Mucosa of descending colon (tissue), 3 donors: ENCODE measurements at regions not wholly inside any gene's neighbourhood (a gene's known extent, or its start where the extent isn't known, plus 50 kb on each side); places are given as distances from the start of the nearest gene placed in this dataset.

Experiments used
- ATAC-seq: fragments of 200-7000 bp; cut with Tn5 transposase; one replicate; pipeline ENCODE4 v1.9.1; 2020; ENCODE audit warnings: mild to moderate bottlenecking, moderate library complexity
- DNase-seq, 3 donors: peaks; one replicate each; pipeline ENCODE4 v3.0.0-alpha.2; 2020
- H3K36me3 ChIP-seq: fragments of 200-600 bp; one replicate; pipeline ENCODE4 v1.8.0; 2021; ENCODE audit warnings: low read depth, mild to moderate bottlenecking
- H3K4me1 ChIP-seq: fragments of 200-600 bp; one replicate; pipeline ENCODE4 v1.8.0; 2021; ENCODE audit warnings: low read depth, mild to moderate bottlenecking
- H3K4me3 ChIP-seq: fragments of 200-600 bp; one replicate; pipeline ENCODE4 v1.8.0; 2021; ENCODE audit warnings: mild to moderate bottlenecking
- H3K9me3 ChIP-seq: fragments of 200-600 bp; one replicate; pipeline ENCODE4 v1.8.0; 2021; ENCODE audit warnings: mild to moderate bottlenecking
- intact Hi-C, 2 donors: fragments of 100-400 bp; cut with DNase I in 1 of 2; cut with micrococcal nuclease in 1 of 2; formaldehyde crosslinking; loops; one replicate each; pipeline versions ENCODE4 v1.11.0 to v1.11.1; 2022; cut with DNase I, micrococcal nuclease
- TF ChIP-seq, protein P1 (sequence below): fragments of 200-600 bp; IDR thresholded peaks from one replicate; pipeline ENCODE4 v1.8.0; 2022; ENCODE audit warnings: antibody characterized with exemption, mild to moderate bottlenecking
- donor health status: DM: no; HTN: no; CAD: no; lungs with moderate emphysema.
- donor health status: DM: no; HTN: no; CAD: no.
- donor health status: DM: no; HTN: yes; CAD: no.

DNA sequence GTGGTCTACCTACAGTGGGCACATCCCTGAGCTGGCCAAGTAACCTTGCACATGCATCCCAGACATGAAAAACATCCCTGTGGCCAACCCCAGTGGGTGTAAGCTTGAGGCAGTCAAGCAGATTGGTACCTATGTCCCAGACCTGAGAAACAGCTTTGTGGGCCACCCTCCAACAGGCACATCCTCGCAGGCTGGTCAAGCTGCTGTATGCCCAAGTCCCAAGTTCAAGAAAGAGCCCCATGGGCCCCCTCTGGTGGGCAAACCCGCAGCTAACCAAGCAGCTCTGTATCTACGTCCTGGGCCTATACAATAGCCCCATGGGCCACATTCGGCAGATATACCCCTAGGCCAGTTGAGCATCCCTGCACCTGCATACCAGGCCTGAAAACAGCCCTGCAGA lies 186.3 kb upstream of the GPR149 start:
- H3K9me3 ChIP-seq: no peaks in the 10 kb centered on the region
- no peak for DNase-seq
- intact Hi-C loops: no loop called here
- no peaks in the 10 kb centered on the region for H3K36me3 ChIP-seq
- TF ChIP-seq, protein P1, sequence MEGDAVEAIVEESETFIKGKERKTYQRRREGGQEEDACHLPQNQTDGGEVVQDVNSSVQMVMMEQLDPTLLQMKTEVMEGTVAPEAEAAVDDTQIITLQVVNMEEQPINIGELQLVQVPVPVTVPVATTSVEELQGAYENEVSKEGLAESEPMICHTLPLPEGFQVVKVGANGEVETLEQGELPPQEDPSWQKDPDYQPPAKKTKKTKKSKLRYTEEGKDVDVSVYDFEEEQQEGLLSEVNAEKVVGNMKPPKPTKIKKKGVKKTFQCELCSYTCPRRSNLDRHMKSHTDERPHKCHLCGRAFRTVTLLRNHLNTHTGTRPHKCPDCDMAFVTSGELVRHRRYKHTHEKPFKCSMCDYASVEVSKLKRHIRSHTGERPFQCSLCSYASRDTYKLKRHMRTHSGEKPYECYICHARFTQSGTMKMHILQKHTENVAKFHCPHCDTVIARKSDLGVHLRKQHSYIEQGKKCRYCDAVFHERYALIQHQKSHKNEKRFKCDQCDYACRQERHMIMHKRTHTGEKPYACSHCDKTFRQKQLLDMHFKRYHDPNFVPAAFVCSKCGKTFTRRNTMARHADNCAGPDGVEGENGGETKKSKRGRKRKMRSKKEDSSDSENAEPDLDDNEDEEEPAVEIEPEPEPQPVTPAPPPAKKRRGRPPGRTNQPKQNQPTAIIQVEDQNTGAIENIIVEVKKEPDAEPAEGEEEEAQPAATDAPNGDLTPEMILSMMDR: no peak
- no peak for ATAC-seq
- H3K4me3 ChIP-seq: no peak overlapping the region
- no peaks in the 10 kb centered on the region for H3K4me1 ChIP-seq

DNA sequence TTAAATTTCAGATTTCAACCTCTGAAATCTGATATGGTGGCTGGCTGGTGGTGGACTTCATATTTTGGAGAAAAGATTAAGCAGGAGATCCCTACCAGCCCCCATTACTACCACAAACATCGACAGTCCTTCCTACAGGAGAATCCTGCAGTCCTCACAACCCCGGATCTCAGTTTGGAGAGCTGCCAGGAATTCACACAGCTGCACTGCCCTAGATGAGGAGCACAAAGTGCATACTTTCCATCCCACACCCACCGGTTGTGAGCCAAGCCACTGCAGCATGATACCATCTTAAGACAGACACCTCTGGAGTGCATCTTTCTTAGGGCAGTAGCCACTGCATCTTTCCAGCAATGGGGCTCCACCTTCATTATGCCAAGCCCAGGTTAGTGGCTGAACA lies 185.5 kb upstream of the GPR149 start:
- no peak for DNase-seq
- no peak for ATAC-seq
- intact Hi-C loops: no loop called here
- Histone ChIP-seq H3K36me3 (no peaks in the 10 kb centered on the region), H3K9me3 (no peaks in the 10 kb centered on the region), H3K4me3 (no peak overlapping the region), H3K4me1 (no peaks in the 10 kb centered on the region)
- TF ChIP-seq, protein P1: no peak

- H3K4me1 ChIP-seq: no peaks in the 10 kb centered on the region
Measured at GRCh38 chr3:154614601-154615000, 184.6 kb upstream of the GPR149 start.

GRCh38 chr3:154614078-154614477 lies 184.1 kb upstream of the GPR149 start:
- TF ChIP-seq, protein P1: no peak
- H3K4me1 ChIP-seq: no peaks in the 10 kb centered on the region
- H3K4me3 ChIP-seq: no peak overlapping the region
- ATAC-seq: no peak
- intact Hi-C loops: no loop called here
- no peaks in the 10 kb centered on the region for H3K36me3 ChIP-seq
- H3K9me3 ChIP-seq: no peaks in the 10 kb centered on the region
- no peak for DNase-seq

More at GRCh38 chr3:154614601-154615000, 184.6 kb upstream of the GPR149 start:
- Histone ChIP-seq H3K36me3 (no peaks in the 10 kb centered on the region), H3K9me3 (no peaks in the 10 kb centered on the region), H3K4me3 (no peak overlapping the region)
- TF ChIP-seq, protein P1: no peak
- ATAC-seq: no peak
- intact Hi-C loops: no loop called here
- no peak for DNase-seq

- ATAC-seq: no peak
- Histone ChIP-seq H3K4me3 (no peak overlapping the region), H3K4me1 (no peaks in the 10 kb centered on the region), H3K36me3 (no peaks in the 10 kb centered on the region), H3K9me3 (no peaks in the 10 kb centered on the region)
- DNase-seq: no peak
- intact Hi-C loops: no loop called here
- TF ChIP-seq, protein P1: no peak
Measured at GRCh38 chr3:154602241-154602640, 172.3 kb upstream of the GPR149 start.

- Histone ChIP-seq H3K4me1 (no peaks in the 10 kb centered on the region), H3K36me3 (no peaks in the 10 kb centered on the region), H3K9me3 (no peaks in the 10 kb centered on the region), H3K4me3 (no peak overlapping the region)
- no peak for ATAC-seq
- intact Hi-C loops: no loop called here
- TF ChIP-seq, protein P1: no peak
- no peak for DNase-seq
Measured at GRCh38 chr3:154598166-154598565, 168.2 kb upstream of the GPR149 start.
